C4-2B (cell line): ENCODE measurements at regions not wholly inside any gene's neighbourhood (a gene's known extent, or its start where the extent isn't known, plus 50 kb on each side); places are given as distances from the start of the nearest gene placed in this dataset.

Experiments
- H3K27ac ChIP-seq: fragments of 450-650 bp; 2 replicates; pipeline ENCODE4 v1.5.1; 2017
- ZFX ChIP-seq: fragments of 450-650 bp; IDR thresholded peaks from 2 replicates; pipeline ENCODE4 v1.6.1; 2017
- TF ChIP-seq, protein P1 (sequence below): fragments of 450-650 bp; conservative IDR thresholded peaks from 2 replicates; pipeline ENCODE4 v1.5.1; 2017; ENCODE audit warnings: mild to moderate bottlenecking

GRCh38 chr6:105985816-105986632 lies 100.1 kb upstream of the PRDM1 start:
- TF ChIP-seq, protein P1, sequence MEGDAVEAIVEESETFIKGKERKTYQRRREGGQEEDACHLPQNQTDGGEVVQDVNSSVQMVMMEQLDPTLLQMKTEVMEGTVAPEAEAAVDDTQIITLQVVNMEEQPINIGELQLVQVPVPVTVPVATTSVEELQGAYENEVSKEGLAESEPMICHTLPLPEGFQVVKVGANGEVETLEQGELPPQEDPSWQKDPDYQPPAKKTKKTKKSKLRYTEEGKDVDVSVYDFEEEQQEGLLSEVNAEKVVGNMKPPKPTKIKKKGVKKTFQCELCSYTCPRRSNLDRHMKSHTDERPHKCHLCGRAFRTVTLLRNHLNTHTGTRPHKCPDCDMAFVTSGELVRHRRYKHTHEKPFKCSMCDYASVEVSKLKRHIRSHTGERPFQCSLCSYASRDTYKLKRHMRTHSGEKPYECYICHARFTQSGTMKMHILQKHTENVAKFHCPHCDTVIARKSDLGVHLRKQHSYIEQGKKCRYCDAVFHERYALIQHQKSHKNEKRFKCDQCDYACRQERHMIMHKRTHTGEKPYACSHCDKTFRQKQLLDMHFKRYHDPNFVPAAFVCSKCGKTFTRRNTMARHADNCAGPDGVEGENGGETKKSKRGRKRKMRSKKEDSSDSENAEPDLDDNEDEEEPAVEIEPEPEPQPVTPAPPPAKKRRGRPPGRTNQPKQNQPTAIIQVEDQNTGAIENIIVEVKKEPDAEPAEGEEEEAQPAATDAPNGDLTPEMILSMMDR, result no peak
- no peak for TF ChIP-seq ZFX
- no peak overlapping the region for H3K27ac ChIP-seq

- TF ChIP-seq, protein P1, result no peak
- TF ChIP-seq ZFX, result no peak
- no peak overlapping the region for H3K27ac ChIP-seq
Observed at GRCh38 chr6:105985098-105985815, 100.9 kb upstream of the PRDM1 start.

DNA sequence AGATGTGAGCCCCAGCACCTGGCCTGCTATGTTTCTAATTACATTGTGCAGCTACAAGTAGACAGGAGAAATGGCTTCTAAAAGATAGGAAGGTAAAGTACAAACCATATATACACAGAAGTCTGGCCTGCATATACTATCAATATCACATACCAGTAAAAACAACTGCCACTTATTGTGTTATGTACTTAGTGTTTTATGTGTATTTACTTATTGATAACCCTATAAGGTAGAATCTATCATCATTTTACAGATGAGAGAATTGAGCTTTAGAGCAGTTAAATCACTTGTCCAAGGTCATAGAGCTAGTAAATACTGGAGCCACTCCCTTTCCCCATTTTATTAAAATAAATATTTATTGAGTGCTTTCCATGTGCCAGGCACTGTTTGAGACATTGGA lies 102.4 kb upstream of the PRDM1 start:
- H3K27ac ChIP-seq, result no peak overlapping the region
- TF ChIP-seq ZFX, result no peak
- TF ChIP-seq, protein P1, result no peak

- TF ChIP-seq, protein P1, result no peak
- no peak for TF ChIP-seq ZFX
- no peak overlapping the region for H3K27ac ChIP-seq
Observed at GRCh38 chr6:105982761-105983540, 103.2 kb upstream of the PRDM1 start.

- TF ChIP-seq, protein P1, result no peak
- no peak for TF ChIP-seq ZFX
- H3K27ac ChIP-seq, result no peak overlapping the region
Observed at GRCh38 chr6:105981888-105982358, 104.2 kb upstream of the PRDM1 start.

- H3K27ac ChIP-seq, result no peak overlapping the region
- TF ChIP-seq, protein P1, result no peak
- TF ChIP-seq ZFX, result no peak
Observed at GRCh38 chr6:105981002-105981887, 104.9 kb upstream of the PRDM1 start.
